IPS-18c (cell line): ENCODE measurements at regions not wholly inside any gene's neighbourhood (a gene's known extent, or its start where the extent isn't known, plus 50 kb on each side); places are given as distances from the start of the nearest gene placed in this dataset.

Source experiments
- H3K4me3 ChIP-seq: 2 replicates; pipeline ENCODE4 v1.7.0; 2013; ENCODE audit warnings: low read depth, mild to moderate bottlenecking, low read length, moderate library complexity; ENCODE audit not compliant: insufficient read depth
- H3K9me3 ChIP-seq: one replicate; pipeline ENCODE4 v1.6.1; 2013; ENCODE audit warnings: mild to moderate bottlenecking, low read length, moderate library complexity; ENCODE audit not compliant: control insufficient read depth, insufficient read depth

GRCh38 chr7:18399436-18400235 is 95.9 kb upstream of the HDAC9 start:
- no peaks in the 10 kb centered on the region for H3K9me3 ChIP-seq
- no peak overlapping the region for H3K4me3 ChIP-seq

DNA sequence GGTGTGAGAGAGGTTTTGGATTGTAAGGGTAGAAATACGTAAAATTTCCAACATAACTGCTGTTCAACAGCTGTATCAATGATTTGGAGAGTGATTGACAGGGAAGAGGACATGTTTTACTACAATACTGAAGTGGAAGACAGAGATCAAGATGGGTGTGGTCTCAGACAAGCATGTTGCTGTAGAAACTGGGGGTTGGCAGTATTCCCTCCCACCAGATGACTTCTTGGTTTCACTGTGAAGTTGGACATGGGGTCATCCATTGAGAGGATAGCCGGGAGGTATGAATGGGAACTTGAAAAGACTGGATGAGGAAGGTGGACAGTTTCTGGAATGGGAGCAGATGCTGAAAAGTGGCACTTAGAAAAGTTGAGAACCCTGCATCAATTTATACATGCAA is 95.3 kb upstream of the HDAC9 start:
- Histone ChIP-seq H3K4me3 (no peak overlapping the region), H3K9me3 (no peaks in the 10 kb centered on the region)

DNA sequence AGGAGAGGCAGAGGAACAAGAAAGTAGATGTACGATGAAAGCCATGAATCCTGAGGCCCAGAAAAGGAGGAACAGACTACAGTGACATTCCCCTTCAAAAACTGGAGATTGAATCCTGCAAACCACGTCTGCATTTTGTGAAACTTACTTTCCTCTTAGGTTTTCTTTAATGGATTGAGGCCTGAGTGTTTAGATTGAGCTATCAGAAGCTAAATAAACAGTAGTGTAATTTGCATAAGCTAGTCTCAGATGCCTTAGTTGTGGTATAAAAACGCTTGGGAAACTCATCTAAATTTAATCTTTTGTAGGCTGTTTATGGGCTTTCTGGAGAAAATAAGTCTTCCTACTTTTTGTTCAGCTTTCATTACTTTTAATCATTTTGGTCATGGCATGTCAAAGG is 94.8 kb upstream of the HDAC9 start:
- Histone ChIP-seq H3K9me3 (no peaks in the 10 kb centered on the region), H3K4me3 (no peak overlapping the region)

DNA sequence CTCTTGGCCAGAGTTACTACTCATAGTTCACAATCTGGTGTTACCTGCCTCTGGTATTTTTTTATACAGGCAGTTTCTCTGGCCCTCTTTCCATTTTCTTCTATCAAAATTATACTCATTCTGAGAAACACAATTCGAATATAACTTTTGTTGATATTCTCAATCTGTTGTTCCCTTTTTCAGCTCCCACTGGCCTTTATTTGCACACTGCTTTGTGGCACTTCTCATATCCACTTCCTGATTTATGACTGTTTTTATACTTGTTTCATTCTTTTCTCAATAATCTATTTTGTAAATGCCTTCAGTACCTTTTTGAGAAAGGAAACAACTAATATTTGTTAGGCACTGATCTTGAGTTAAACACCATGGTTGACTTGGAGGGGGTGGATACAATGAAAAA is 93.8 kb upstream of the HDAC9 start:
- H3K4me3 ChIP-seq, result no peak overlapping the region
- no peaks in the 10 kb centered on the region for H3K9me3 ChIP-seq

- no peak overlapping the region for H3K4me3 ChIP-seq
- H3K9me3 ChIP-seq, result no peaks in the 10 kb centered on the region
Observed at GRCh38 chr7:18402488-18403183, 92.9 kb upstream of the HDAC9 start.

DNA sequence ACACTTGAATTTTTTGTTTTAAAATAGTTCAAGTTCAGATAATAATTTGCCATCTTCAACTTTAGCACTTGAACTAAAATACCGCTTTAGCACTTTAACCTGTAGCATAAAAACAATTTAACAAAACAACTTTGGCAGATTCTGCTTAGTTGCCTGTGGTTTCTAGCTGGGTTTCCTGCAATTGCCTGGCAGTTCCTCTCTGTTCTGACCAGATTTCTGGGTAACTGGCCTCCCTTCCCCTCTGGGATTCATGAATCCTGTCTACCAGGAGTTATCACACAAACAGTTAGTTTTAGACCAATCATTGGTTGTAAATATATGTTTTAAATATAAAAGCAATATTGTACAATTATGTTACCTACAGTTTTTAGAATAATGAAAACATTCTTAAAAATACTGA is 89.8 kb upstream of the HDAC9 start:
- Histone ChIP-seq H3K9me3 (no peaks in the 10 kb centered on the region), H3K4me3 (no peak overlapping the region)

DNA sequence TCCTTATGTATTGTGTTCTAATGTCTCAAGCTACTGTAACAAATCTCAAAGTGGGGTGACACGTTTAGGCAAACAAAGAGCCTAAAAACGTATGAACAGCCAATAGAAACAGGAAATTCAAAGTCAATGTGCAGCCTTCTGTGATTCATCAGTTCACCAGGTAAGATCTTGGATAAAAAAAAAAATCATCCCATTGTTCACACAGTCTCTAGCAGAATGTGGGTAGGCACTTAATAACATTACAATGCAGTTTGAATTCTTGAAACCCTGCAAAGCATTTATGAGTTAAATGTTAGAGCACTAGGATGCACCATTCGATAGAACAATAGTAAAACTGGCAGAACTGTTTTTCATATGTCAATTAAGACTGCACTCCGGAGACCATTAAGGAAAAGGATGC is 88.2 kb upstream of the HDAC9 start:
- H3K4me3 ChIP-seq, result no peak overlapping the region
- no peaks in the 10 kb centered on the region for H3K9me3 ChIP-seq

DNA sequence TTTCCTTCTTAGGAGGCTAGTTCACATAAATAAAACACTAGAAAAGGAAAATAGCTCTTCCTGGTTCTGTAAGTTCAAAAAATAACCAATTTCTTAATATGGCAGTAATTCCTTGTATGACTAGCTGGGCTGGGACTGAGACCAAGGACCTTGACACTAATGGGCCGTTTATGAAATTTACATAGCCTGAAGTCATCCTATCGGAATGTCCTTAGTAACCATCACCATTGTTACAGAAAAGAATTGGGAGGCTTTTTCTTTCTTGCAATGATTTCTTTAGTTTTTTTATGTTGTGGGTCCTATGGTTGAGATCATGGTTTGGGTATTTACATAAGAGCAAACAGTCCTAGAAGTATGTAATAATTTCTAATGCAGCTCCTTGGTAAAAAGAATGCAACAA is 87.1 kb upstream of the HDAC9 start:
- H3K9me3 ChIP-seq, result no peaks in the 10 kb centered on the region
- no peak overlapping the region for H3K4me3 ChIP-seq

GRCh38 chr7:18408868-18409267 is 86.7 kb upstream of the HDAC9 start:
- no peaks in the 10 kb centered on the region for H3K9me3 ChIP-seq
- no peak overlapping the region for H3K4me3 ChIP-seq

DNA sequence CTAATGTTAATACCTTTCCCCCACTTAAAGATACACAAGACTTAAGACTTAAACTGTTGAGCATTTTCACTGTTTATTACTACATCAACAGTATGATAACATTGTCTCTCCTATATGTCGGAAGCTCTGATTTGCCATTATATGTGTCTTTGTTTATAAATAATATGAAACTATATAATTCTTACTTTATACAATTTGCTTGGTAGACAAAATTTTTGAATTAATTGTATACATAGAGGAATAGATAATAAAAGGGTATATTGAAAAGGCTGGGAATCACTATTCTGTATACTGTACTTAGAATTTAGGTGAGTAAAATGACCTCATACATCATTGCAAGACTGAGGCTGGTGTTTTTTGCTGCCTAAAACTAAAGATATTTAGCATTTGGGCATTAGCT is 82.1 kb upstream of the HDAC9 start:
- H3K9me3 ChIP-seq, result no peaks in the 10 kb centered on the region
- no peak overlapping the region for H3K4me3 ChIP-seq

DNA sequence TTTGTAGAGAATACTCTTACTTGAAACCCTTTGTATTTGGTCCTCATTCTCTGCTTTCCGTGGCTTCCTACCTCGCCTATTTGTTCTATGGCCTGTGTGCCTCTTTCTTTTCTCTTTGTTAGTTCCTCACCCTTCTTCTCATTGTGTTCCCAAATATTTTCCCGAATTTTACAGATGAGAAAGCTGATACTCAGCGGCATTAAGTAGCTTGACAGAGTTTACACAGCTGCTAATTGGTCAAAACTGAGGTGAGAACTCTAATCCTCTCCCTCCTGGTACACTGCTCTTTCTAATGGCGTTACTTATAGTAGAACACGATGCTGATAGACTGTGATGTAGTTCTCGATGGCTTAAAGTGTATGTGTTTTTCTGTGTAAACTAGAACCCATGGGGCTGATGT is 80.7 kb upstream of the HDAC9 start:
- no peak overlapping the region for H3K4me3 ChIP-seq

DNA sequence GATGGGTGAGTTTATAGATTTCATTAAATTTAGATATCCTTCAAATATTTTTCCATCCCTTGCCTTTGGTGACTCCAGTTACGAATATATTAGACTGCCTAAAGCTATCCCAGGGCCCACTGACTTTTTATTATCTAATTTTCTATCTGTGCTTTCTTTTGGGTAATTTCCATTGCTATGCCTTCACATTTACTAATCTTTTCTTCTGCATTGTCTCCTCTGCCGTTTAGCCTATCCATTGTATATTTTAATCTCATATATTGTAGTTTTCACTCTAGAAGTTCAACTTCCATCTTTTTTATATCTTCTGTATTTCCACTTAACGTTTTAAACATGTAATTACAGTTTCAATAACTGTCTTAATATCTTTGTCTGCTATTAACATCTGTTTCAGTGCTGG is 78.6 kb upstream of the HDAC9 start:
- no peaks in the 10 kb centered on the region for H3K9me3 ChIP-seq
- H3K4me3 ChIP-seq, result no peak overlapping the region

More for the DNA sequence above, 80.7 kb upstream of the HDAC9 start:
- no peaks in the 10 kb centered on the region for H3K9me3 ChIP-seq

GRCh38 chr7:18419456-18419855 is 76.1 kb upstream of the HDAC9 start:
- no peak overlapping the region for H3K4me3 ChIP-seq
- no peaks in the 10 kb centered on the region for H3K9me3 ChIP-seq

- Histone ChIP-seq H3K4me3 (no peak overlapping the region), H3K9me3 (no peaks in the 10 kb centered on the region)
Observed at GRCh38 chr7:18420108-18420507, 75.4 kb upstream of the HDAC9 start.

- H3K9me3 ChIP-seq, result no peaks in the 10 kb centered on the region
- H3K4me3 ChIP-seq, result no peak overlapping the region
Observed at GRCh38 chr7:18420748-18421147, 74.8 kb upstream of the HDAC9 start.

- Histone ChIP-seq H3K4me3 (no peak overlapping the region), H3K9me3 (no peaks in the 10 kb centered on the region)
Observed at GRCh38 chr7:18421297-18422002, 74.1 kb upstream of the HDAC9 start.

- Histone ChIP-seq H3K9me3 (no peaks in the 10 kb centered on the region), H3K4me3 (no peak overlapping the region)
Observed at GRCh38 chr7:18425227-18425626, 70.3 kb upstream of the HDAC9 start.

DNA sequence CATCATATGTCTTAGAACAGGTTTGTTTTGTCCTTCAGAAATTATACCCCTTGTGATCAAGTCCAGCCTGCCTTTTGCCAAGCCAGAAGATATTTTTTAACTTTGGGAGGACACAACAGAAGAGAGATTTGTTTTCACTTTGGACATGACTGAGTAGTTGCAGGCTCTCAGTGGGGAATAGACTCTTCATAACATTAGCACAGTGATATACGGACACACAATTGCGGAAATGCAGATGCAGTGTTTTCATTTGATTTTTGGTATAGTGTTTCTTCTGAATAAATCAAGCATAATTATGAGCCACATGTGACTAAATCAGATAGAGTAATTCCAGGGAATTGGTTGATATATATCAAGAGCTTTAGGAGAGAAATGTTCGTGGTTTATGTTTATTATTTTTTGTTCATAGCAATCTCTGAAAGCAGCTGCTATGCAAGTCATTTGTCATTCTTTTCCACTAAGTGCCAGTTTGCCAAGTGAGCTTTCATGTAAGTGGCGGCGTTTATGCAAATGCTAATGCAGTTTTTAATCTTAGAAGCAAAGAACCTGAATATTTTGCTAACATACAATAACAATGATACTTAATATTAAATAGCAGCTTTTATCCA is 69.6 kb upstream of the HDAC9 start:
- no peak overlapping the region for H3K4me3 ChIP-seq
- no peaks in the 10 kb centered on the region for H3K9me3 ChIP-seq
